HG03432 (cell line): ENCODE measurements at regions not wholly inside any gene's neighbourhood (a gene's known extent, or its start where the extent isn't known, plus 50 kb on each side); places are given as distances from the start of the nearest gene placed in this dataset.

Experiments
- ATAC-seq: cut with Tn5 transposase; IDR thresholded peaks from one replicate; pipeline ENCODE4 v1.9.1; 2021; ENCODE audit warnings: mild to moderate bottlenecking, moderate library complexity; ENCODE audit not compliant: unreplicated experiment

DNA sequence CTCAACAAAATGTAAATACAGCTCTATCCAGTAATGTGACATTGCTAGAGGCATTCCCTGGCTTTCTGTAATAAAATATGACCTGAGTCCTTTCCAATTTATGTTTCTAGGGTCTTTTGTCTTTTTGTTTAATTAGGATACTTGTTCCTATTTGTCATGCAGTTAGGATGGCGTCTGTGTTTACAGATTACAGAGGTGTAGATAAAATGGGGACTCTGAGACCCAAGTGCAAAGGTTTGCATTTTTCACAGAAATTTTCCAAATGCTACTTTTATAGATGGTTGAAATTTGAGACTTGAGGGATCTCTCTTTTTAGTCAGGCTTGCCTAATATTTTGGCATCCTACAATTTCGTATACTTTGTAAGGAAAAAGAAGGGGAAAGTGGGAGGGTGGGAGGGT is 332.4 kb downstream of the PTEN start:
- no peak for ATAC-seq

DNA sequence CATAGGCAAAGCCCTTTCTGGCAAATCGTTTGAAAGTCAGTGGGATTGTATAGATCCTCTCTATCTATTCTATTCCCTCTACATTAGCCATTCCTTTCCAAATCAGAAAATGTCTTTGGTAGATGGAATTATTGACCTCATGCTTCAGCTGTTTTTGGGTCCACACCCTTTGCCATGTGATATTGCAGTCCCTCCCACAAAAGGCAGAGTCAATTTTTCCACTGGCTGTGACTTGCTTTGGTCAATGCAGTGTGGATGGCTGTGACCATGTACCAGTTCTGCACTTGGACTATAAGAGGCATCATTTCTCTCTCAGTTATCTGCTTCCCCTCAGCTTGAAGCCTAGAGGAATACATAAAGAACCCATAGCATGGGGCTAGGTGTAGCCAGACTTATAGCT is 332.9 kb downstream of the PTEN start:
- ATAC-seq: no peak

DNA sequence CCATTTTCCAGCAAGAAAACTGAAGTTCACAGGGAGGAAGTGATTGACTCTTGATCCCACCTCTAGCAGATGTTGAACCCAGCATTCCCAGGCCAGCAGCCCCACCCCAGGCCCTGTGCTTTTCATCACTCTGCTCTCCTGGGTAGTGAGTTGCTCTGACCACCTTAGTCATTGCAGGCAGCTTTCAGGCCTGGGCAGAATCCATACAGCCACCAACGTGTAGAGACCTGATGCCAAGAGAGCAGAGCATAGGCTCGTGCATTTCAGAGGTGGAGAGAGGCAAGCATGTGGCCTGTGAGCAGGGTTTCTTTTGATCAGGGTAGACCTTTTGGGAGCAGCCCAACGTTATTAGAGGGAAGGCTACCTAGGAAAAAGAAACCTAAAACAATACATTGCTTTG is 334.6 kb downstream of the PTEN start:
- no peak for ATAC-seq

DNA sequence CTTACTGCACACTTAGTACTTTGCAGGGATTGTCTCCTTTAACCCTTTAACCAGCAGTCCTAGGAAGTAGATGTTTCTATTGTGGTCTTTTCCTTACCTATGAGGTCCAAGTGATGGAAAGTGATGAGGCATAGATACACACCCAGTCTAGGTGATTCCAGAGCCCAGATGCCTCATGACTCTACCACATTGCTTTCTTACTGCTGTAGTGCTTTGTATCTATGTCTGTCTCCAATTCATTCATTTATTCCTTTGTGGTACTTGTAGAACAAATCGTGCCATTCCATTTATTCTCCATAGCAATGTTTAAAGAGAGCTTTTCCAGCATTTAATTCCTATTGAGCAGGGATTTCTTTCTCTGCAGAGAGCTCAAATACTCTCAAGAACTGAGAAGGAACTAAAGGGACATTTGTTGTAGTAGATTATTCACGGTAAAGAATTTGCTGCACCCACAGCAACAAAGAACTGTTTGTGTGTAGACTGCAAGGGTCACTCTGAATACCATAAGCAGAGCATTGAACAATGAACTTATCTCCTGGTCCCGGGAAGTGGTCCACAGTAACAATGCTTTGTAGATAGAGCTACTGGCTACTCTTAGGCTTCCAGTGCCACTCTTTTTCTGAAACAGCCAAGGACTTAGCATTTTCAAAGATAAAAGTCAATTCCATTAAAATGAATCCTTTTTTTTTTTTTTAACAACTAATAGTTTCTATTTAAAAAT is 337.0 kb downstream of the PTEN start:
- no peak for ATAC-seq

DNA sequence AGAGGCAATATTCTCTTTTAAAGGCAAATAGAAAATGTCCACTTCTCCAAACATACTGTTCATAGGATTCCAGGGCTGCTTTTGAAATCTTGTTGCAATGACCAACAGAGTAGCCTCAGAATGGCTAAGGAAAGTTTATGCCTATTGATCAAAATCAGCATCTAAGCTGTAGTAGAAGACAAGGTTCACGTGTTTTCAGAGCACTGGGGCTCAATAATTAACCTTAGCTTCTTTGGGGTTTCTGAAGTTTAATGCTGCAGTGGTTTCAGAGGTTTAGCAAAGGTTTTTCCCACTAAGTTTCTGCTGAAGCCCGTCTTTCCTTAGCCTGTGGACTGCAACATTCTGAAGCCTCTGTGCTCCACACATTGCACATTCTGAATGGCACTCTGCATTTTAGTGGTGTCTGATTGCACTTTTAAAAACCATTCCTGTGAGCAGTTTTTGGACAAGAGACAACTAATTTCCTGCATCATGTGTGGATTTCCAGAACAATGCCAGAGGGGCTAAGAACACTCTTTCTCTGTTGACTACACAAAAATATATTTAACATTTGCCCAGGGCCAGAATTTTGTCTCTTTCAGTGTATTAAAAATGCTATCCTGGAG is 342.5 kb downstream of the PTEN start:
- ATAC-seq: no peak

DNA sequence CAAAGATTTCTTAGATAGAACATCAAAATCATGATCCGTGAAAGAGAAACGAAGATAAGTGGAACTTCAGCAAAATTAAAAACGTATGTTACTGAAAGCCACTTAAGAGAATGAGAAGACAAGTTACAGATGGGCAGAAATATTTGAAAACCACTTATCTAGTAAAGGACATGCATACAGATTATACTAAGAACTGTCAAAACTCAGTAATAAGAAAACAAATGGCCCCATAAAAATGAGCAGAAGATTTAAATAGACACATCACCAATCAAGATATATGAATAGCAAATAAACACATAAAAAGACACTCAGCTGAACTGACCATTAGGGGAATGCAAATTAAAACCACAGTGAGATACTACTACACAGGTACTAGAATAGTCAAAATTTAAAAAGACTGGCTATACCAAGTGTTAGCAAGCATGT is 343.7 kb downstream of the PTEN start:
- no peak for ATAC-seq

DNA sequence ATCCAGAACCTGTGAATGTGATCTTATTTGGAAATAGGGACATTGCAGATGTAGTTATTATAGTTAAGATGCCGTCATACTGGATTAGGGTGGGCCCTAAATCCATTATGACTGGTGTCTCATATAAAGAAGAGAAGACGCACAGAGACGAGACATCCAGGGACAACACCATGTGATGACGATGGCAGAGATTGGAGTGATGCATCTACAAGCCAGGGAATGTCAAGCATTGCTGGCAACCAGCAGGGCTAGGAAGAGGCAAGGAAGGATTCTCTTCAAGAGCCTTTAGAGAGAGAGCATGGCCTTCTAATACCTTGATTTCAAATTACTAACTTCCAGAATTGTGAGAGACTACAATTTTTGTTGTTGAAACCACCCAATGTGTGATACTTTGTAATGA is 345.8 kb downstream of the PTEN start:
- no peak for ATAC-seq

DNA sequence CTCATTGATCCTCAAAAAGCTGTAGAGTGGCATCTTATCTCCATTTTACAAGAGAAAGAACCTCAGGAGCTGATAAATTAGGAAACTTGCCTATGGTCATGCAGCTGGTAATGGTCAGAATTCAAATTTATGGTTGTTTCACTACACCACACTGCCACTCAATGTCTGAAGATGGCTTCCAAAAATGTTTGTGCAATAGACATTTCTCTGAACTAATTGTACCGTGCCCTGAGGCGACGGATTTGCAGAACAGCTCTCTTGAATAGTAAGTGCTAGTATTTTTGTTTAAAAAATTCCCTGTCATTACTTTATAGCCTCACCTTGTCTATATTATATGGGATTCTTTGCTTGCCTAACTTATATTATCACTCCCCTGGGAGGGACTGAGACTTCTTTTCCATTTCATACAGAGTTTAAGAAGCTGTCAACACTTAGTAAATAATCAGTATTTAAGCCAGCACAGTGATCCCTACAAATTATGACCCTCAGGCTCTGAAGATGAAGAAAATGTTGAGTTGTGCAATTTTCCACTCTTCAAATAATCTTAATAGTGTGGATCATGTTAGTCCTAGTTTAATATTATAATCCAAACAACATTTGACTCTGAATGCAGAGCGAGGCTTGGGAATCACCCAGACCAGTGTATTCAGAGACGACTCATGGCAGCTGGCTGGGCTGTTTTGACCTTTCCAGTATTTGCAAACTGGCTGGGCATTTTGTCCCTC is 346.6 kb downstream of the PTEN start:
- ATAC-seq: no peak

DNA sequence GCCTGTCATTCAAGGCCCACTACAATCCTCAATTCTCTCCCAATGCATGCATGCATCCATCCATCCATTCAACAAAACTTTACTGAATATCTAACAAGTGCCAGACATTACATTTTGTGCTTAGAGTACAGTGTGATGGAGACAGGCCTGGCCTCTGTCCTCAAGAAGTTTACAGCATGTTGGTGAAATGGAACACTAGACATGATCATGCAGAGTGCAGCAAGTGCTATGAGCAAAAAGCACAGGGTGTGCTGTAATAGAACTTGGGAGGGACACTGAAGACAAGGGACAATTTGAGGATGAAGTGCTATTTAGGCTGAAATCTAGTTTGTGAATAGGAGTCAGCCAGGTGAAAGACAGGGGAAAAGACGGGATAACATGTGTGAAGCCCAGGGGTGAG is 347.8 kb downstream of the PTEN start:
- no peak for ATAC-seq

DNA sequence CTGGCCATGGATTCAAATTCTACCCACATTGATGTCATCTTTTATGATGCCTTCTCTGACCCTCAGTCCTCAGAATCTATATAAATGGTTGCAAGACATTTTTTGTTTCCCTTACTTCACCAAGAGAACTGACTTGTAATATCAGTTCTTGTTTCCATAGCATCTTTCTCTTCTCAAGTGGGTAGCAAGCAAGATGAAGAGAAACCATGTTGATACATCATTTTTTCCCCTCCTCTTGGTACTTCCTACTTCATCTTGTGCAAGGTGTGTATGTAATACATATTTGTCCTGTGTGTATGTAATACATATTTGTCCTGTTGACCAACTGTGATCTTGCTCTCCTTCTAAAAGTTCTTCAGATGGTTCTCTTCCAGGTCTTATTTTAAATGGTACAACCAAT is 348.6 kb downstream of the PTEN start:
- ATAC-seq: no peak

DNA sequence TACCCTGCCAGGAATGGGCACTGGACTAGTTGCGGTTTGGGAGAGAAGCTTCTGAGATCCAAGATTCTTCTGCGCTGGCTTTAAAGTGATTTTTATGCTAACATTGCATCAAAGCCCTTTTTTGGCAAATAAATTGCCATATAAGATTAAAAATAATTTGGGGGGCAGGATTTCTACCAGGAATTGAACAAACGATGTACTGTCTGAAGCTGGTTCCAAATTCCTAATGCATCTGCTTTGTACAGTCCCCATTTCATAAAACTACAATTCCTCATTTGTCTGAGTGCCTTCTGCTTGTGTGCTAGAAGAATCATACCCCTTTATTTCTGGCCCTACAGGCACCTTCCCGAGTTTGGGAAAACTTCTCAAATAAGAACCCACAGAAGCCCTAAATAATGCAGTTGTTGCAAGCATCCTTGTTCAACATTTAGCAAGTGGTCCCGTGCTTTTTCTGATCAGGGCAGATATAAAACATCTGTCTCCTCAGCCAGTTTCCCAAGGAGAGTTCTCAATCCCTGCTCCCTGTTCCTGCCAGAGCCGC is 349.7 kb downstream of the PTEN start:
- ATAC-seq: no peak

DNA sequence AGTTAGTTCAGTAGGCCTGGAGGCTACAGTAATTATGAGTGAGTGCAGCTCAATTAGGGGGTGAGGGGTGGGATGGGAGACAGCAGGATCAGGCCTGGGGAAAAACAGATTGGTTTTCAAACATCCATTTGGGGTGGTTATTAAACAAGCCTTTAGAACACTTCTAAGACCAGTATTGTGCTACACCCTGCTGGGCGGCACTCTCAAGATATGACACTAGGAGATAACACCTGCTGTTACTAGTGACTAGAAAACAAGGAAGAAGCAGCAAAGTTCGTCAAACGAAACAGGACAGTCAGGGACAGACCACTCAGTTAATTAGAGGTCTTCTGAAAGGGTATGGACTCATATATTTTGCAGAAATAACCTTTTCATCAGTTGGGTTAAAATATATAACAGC is 353.6 kb downstream of the PTEN start:
- no peak for ATAC-seq

DNA sequence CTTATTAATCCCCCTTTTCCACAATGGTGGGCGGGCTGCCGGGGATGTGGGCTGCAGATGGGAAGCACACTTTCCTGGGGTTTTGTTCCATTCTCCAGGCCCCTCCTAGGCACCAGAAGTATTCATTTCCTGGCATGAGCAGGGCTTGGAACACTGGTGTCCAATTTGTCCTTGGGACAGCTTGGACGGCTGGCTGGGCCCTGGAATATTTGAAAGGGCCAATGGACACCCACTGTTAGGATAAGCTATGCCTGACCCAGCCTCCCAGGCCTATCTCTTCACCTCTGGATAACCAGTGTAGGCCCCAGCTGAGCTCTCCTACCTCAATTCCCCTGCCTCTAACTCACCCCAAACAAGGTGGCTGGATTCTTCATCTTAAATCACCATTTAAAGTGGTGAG is 354.9 kb downstream of the PTEN start:
- no peak for ATAC-seq

DNA sequence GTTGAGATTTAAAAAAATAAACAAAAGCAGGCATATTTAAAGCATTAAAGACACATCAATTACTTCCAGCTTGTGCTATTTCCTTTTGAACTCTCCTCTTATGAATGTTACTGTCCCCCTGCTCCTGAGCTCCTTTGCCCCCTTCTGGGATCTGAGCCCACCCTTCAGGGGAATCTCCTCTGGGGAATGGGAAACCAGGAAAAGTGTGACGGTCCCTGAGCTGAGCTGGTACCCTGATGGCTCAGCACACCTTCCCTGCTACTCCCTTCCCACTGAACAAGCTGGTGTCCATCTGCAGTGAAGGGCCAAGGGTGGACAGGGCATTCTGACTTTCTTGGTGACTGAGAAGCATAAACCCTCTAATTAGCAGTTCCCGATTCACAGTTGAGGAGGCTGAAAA is 356.3 kb downstream of the PTEN start:
- ATAC-seq: no peak

DNA sequence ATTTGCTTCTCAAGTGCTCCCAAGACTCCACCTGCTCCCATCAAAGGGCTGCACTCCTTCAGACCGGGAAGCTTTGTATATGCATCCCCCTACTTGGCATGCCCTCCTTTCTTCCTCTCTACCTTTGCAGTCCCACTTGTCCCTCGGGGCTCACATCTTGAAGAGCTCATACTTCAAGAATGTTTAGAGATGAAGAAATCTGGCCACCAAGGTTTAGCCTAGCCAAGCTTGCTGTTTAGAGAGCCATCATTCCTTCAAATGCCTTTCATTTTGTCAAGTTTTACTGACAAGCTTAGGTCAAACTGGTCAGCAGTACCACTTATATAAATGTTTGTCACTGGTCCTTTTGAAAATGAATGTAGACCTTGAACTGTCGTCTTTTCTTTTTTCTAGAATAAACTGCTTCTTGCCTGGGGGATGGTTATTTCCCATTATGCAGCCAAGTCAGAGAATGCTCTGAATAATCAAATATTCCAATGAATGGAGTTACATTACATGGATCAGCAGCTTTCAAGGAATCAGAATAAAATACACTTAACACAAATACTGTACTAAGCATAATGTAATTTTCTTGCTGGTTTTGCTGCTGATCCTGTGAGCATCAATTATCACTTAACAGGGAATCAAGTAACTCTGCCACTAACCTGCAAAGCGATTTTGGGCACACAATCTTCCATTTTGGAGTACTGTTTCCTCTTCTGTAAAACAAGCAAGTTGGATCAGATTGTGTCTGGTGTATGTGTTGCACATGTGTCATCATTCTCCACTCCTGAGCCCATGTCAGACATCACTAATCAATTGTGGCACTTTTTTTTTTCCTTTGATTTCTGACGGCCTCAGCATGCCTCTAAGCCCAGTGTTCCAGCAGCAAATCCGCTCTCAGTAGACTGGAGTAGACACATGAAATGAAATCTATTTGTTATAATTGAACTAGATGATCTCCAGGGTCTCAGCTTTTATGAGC is 357.9 kb downstream of the PTEN start:
- ATAC-seq: no peak

DNA sequence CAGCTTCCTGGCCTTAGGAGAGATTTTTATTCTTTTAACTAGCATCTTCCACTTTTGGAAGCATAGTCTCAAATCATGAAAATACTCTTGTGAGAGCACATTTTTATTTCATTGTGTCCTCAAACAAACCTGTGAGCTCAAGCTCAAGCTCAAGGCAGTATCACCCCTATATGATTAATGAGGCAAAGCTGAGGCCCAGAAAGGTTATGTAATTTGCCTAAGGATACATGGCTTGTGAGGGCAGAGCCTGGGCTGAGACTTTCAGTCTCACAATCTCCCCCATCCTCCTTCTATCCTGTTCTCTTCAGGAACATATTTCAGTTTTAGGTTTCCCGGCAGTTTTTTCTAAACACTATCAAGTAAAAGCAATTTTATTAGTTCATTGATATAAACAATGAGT is 359.5 kb downstream of the PTEN start:
- ATAC-seq: no peak
